Left colon (tissue), 2 donors: ENCODE measurements at regions not wholly inside any gene's neighbourhood (a gene's known extent, or its start where the extent isn't known, plus 50 kb on each side); places are given as distances from the start of the nearest gene placed in this dataset.
"Not testable (repeated sequence)": the region's sequence is repeated elsewhere in the genome, so short reads cannot be mapped to it uniquely, and the experiment has no call there.

ENCODE experiments used
- ATAC-seq: fragments of 200-7000 bp; cut with Tn5 transposase; one replicate; pipeline ENCODE4 v1.9.1; 2020; ENCODE audit warnings: mild to moderate bottlenecking, moderate library complexity
- DNase-seq, 2 donors: peaks; one replicate each; pipeline ENCODE4 v3.0.0-alpha.2; 2020
- intact Hi-C, 2 donors: fragments of 100-400 bp; cut with DNase I in 1 of 2; cut with micrococcal nuclease in 1 of 2; formaldehyde crosslinking; loops; one replicate each; pipeline versions ENCODE4 v1.11.2 to v1.14.0; 2022; cut with DNase I, micrococcal nuclease
- donor health status: DM: no; HTN: no; CAD: no.
- donor health status: DM: yes; HTN: yes; CAD: no.

DNA sequence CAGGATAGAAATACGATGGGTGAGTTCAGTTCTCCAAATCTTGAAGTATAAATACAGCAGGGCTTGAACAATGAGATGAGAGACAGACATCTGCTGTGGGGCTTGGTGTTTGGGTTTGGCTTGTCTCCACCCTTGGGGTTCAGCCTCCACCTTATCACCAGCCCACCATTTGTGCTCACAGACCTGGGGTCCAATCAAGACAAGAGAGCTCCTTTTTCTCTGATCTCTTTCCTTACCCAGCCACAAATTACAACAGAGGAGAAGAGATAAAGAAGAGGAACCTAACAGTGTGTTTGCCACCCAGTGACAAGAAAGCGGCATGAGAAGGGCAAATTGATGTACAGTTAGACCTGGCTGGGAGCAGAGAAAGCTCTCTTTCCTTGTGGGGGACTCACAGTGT, 204.5 kb upstream of the CXCR4 start:
- no peak for DNase-seq
- ATAC-seq, result no peak
- intact Hi-C loops, result no loop called here

DNA sequence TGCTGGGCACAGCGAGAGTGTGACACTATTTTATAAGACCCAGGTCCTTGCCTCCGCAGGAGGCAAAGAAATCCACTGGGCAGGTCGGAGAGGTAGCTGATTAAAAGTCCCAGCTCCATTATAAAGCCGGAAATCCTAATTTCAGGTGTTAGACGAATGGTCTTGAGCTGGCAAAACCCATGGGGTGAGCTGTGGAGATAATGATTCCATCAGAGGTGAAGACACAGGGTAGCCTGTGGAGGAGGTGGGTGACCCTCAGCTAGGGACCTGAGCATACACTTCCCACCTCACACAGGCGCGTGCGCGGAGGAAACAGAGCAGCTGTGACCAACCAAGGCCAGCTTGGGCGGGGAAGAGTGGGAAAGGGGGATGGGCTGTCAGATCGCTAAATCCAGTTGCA, 201.7 kb upstream of the CXCR4 start:
- ATAC-seq (no peak), DNase-seq (no peak)
- intact Hi-C loops, result no loop called here

DNA sequence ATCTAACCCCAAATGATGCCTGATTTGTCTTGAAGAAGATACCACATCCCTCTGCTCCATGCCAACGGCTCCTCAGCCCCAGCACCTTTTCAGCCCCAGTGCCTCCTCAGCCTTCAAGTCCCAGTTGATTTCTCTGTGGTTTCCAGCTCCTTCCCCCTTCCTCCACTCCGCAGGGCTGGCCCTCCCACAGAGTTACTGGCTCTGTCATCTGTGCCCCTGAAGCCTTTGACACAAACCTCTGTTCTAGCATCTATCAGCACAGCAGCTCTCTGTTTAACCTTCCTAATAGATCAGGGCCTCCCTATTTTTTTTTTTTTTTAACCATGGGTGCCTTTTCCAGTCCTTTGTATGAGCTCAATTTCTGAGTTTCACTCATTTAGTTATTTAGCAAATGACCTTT, 201.3 kb upstream of the CXCR4 start:
- intact Hi-C loops, result no loop called here
- ATAC-seq (no peak), DNase-seq (no peak)

DNA sequence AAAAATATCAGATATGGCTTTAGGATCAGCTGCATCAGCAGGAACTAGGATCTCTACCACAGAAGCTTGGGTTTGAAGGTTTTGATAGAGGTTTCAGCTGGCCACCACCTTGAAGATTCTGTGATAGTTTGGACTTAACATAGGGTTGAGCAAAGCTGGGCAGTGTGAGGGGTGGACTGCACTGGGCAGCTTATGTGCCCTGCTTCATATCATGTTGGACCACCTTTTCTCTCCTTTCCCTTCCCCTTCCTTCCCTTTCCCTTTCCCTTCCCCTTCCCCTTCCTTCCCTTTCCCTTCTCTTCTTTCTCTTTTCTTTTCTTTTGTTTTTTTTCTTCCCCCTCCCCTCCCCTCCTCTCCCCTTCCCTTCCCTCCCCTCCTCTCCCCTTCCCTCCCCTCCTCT, 196.3 kb upstream of the CXCR4 start:
- intact Hi-C loops, result no loop called here
- ATAC-seq (no peak), DNase-seq (no peak)

DNA sequence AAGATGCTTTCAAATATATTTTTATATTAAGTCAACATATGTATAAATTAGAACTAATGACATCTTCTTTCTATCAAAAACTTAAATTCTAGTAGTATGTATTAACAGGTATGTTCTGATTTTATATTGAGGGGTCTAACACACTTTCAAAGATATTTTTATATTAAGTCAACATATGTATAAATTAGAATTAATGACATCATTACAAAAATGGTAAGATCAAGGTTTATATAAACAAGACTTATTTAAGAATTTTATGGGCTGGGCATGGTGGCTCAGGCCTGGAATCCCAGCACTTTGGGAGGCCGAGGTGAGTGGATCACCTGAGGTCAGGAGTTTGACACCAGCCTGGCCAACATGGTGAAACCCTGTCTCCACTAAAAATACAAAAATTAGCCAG, 194.6 kb upstream of the CXCR4 start:
- intact Hi-C loops, ATAC-seq, DNase-seq: not testable (repeated sequence)

DNA sequence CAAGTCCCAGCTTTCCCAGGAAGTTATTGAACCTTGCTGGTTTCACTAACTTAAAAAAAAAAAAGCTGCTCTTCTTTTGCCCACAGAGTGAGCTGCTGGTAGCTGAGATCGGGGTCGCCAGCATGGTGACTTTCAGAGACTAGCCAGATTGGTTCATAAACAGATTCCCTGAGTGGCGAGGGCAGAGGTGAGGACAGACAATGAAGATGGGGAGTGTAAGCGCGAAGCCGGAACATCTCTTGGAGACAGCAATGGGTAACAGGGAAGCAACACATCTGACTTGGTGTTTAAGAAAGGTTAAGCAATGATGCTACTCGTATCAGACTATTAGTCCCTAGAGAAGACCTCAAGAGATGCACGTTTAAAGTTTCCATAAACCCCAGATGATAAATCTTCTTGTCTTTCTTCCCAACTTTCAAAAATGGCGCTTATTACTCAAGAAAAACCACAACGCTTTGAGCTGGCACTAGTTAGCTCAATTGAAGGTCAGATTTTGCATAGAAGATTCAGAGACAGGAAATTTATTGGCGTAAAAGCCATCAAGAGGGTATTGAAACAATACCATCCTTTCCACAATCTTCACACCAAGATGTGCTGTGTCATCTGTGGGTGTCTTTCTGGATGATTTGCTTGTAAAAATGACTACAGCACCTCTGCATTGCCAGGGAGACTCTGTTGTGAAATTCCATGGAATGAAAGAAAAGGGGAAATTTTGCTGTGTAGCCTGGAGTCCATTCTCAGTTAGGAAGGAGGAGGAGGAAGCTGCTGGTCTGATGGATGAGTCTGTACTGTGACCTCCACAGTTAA, 193.1 kb upstream of the CXCR4 start:
- DNase-seq (no peak), ATAC-seq (no peak)
- intact Hi-C loops, result no loop called here

DNA sequence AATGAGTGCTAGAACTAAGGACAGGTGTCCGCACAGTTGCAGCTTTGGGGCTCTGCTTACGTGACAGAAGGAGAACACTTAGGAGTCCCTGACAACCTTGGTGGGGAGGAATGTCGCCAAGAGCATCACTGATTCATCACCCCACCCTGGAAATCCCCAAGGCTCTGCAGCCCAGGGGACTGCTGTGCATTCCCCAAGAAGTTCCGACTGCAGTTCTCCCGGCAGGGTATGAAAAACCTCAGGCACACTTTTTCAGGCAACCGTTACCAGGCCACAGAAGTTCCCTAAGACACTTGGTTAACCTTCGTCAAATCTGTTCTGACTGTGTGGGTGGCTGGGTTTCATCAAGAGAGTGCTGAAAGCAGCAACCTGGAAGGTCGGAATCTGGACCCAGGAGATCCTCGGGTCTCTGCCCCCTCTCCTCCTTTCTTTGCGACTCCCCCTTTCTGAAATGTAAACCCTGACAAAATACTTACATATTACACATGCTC, 192.1 kb upstream of the CXCR4 start:
- DNase-seq (no peak), ATAC-seq (no peak)
- intact Hi-C loops, result no loop called here

DNA sequence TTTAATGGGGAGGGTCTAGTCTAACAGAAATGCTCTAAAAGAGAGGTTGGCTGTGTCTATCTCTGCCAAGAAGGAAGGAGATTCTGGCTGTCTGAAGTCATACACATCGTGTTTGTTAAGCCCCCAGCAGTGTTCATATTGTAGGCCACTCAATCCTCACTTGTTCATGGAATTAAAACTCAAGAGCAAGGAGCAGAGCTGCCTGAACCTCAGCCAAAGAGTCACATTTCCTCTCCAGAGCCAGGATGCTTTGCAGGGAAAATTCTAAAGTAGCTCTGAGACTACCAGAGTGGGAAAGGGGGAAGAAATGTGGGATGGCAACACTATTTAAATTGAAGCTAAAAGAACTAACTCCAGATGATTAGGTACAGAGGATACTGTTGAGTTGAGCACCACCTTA, 190.7 kb upstream of the CXCR4 start:
- DNase-seq, result no peak
- ATAC-seq, result no peak
- intact Hi-C loops, result no loop called here

DNA sequence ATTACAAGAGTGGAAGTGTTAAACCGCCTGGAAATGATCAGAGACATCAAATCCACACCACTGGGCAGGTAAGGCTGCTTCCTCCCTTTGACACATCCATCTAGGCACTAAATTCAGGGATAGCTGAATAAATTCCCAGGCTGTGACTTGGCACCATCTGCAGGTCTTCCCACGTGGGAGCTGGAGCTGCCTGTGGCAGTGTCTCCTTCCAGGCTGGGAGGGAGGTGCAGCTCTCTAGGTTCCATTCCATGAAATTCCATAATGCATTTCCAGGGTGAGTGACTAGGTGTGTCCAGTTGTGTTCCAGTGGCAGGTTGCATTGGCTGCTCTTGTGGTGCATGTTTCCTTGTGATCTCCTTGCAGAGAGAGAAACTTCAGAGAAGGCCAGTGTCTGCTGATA, 188.9 kb upstream of the CXCR4 start:
- intact Hi-C loops, result no loop called here
- ATAC-seq (no peak), DNase-seq (no peak)

DNA sequence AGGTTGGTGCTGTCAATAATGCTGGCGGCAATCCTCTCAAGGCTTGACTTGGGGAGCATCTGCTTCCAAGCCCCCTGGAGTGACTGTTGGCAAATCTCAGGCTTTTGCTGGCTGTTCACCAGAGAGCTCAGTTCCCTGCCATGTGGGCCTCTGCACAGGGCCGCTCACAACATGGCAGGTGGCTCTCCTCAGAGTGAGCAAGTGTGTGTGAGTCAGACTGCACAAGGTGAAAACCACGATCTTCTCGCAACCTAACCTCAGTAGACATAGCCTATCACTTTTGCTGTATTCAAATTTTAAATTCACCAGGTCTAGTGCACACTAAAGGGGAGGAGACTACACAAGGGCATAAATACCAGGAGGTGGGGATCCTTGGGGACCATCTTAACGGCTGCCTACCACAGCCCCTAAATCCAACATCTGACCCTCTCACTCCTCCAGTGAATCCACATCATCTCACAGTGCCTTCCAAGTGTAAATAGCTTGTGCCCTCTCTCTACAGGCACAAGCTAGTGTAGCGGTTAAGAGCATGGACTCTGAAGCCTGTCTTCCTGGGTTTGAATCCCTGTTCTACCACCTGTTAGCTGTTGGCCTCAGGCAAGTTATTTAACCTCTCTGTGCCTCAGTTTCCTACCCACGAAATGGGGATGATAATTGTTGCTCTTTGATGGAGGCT, 187.7 kb upstream of the CXCR4 start:
- no peak for ATAC-seq
- DNase-seq, result no peak
- intact Hi-C loops, result no loop called here

DNA sequence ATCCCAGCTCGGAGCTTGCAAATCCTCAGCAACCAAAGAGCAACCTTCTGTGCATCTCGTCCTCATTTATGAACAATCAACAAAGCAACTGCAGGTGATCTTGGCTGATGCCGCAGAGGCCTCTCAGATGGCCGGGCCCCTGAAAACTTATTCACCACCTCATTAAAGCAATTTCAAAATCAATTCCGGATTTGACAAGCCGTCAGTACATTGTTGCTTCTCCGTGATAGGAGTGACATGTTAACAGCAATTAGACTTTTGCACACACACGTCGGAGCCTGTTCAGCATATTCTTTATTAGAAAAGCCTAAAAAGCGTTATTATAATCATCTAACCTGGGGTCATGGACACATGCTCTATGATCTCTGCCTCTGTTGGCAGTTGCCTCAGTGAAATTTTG, 183.1 kb upstream of the CXCR4 start:
- intact Hi-C loops, result no loop called here
- no peak for ATAC-seq
- DNase-seq, result no peak

DNA sequence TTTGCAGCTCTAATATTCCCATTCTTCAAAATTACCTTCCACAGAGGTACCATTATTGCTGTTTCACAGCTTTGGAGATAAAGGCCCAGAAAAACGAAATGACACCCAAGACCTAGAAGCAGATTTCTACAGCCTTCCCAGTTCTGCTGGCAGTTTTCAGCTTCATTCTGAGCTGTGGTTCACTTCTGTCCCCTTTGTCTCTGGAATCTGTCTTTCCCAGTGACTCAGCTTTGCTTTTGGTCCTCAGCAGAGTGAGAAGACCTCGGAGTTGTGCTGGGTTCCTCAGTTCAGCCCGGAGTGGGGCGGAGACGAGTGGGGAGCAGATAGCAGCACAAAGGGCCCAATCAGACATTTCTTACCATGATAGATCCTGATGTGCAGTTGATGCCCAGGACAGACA, 180.7 kb upstream of the CXCR4 start:
- intact Hi-C loops, result no loop called here

DNA sequence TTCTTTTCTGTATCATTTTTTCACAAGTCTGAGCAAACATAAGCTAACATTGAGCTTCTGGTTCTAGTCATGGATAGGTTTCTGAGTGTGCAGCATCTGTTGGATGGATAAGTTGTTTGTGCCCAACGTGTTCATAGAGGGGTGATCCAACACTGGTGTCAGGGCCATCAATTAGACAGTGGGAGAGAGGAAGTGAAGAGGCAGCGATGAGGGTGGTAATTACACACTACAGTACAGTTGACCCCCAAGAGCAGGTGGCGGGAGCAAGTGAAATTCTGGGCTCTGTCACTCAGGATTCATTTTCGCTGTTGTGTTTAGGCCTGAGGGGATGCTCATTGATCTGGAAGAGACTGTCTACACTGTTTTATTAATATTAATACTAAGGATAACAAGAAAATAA, 180.0 kb upstream of the CXCR4 start:
- no peak for ATAC-seq
- intact Hi-C loops, result no loop called here

More for the DNA sequence above, 180.7 kb upstream of the CXCR4 start:
- DNase-seq (no peak), ATAC-seq (no peak)

DNA sequence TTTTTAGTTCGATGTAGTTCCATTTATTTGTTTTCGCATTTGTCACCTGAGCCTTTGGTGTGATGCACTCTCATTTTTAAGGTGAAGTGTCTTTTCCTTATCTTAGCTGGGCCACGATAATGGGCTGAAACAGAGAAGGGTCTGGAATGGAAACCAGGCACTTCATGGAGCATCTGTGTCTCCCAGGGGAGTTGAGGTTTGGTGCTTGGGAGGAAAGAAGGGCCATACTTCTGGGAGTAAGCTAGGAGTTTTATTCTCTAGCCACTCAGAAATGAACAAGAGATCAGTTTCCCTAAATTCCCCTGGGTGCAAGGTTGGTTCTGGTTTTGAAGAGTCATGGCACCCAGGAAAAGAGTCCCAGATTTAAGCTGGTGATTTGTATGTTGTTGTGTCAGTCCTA, 179.4 kb upstream of the CXCR4 start:
- intact Hi-C loops, result no loop called here
- DNase-seq (no peak), ATAC-seq (no peak)

More for the DNA sequence above, 180.0 kb upstream of the CXCR4 start:
- DNase-seq, result no peak

DNA sequence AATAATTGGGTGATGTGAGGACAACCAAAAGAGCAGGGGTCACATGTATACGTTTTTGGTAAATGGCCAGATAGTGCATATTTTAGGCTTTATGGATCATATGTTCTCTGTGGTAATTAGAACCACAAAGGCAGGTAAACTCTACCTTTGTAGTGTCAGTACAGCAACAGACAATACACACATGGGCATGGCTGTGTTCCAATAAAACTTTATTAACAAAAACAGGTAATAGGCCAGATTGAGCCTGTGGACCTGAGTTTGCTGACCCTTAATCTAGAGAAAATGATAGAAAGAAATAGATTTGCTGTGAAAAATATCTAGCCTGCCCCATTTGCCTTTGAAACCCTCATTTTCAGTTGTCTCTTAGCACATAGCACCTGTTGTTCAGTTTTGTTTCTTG, 177.2 kb upstream of the CXCR4 start:
- intact Hi-C loops, result no loop called here
- no peak for DNase-seq
- ATAC-seq, result no peak

DNA sequence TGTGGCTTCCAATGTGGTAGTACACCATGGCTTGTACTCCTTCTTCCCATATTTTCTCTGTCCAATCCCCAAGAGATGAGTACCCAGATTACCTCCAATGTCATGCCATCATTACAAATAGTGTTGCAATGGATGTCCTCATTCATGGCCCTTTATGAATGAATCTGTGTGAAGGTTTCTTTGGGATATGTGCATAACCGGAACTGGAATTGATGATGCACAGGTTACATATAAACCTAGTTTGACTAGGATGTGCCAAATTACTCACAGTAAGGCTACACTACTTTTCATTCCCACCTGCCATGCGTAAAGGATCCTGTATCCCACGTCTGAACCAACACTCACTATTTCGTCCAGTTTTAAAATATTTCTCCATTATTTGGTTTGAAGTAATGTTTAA, 173.9 kb upstream of the CXCR4 start:
- DNase-seq, result no peak
- intact Hi-C loops, result no loop called here
- ATAC-seq, result no peak

DNA sequence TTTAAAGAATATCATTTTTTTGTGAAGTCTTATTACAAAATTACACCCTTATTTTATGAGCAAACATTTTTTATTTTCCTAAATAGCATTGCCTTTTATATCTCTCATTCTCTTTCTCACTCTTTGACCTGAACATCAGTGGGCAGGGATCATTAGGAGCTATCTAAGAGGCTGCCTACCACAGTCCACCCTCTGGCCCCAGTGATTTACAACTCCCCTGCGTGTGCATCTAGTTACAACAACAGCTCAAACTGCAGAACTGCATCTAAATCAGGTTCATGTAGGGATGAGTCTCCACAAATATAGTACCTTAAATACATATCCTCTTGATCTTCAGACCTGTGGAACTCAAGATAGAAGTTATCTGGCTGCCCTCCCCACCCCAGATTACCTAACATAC, 172.4 kb upstream of the CXCR4 start:
- no peak for DNase-seq
- intact Hi-C loops, result no loop called here
- ATAC-seq, result no peak

DNA sequence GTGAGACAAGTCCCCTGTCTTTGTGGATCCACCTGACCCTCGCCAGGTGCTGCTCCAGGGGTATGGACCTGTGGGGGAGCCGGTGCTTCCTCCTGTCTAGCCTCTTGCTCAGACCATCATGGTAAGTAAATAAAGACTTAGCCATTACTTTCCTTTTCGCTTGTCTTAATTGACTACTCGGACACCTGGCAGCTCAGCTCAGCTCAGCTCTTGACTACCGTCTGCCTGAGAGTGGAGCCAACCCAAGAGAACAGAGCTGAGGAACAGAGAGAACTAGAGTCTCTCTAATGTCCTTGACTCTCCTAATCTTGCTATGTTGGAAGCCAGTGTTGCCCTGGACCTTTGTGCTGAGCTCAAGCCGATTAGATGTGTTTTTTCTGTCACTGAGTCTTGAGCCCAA, 170.3 kb upstream of the CXCR4 start:
- no peak for ATAC-seq

DNA sequence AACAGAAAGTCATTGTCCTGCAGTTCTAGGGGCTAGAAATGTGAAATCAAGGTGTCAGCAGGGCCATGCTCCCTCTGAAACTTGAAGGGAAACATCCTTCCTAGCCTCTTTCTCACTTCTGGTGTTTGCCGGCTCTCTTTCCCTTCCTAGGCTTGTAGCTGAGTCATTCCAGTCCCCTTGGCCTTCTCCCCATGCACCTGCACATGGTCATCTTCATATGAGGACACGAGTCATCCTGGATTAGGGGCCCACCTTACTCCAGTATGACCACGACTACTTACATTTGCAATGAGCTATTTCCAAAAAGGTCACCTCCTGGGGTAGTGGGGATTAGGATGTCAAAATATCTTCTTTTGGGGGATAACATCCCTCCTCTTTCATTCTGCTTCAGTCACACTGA, 168.5 kb upstream of the CXCR4 start:
- no peak for ATAC-seq
- no peak for DNase-seq
- intact Hi-C loops, result no loop called here

More for the DNA sequence above, 170.3 kb upstream of the CXCR4 start:
- intact Hi-C loops, result no loop called here
- DNase-seq, result no peak

DNA sequence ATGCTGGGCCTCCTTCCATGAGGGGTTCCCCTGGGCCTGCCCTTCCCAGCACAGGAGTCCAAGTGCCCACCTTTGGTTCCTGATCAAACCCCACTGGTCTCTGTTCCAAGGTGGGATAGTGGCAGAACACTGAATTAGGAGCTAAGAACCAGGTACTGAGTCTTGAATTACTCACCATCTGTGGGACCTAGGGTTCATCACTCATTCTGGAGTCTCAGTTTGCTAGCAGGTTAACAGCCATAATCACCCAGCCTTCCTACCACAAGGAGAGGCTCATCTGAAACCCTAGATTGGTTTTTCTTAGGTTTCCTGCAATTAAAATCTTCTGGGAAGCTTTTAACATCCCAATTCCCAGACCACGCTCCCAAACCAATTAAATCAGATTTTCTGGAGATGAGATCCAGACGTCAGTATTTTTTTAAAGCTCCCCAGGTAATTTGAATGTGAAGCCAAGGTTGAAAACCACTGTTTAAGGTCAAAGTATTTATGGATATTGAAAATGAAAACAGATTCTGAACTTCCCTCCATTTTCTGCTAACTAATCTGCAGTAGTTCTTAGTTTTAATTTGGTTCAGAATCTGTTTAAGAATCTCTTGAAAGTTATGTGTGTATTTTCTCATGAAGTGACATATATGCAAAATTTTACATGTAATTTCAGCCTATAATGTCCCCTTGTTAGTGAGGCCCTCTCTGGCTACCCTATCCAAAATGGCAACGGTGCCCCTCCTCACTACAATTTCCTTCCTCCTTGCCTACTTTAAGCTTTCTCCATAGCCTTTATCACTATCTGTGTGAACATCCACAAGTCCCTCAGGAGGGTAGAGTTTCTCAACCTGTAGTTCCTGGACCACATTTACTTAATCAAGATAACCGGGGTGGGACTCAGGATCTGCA, 166.5 kb upstream of the CXCR4 start:
- intact Hi-C loops, result no loop called here
- ATAC-seq (no peak), DNase-seq (no peak)
